HG03442 (cell line): ENCODE measurements at regions not wholly inside any gene's neighbourhood (a gene's known extent, or its start where the extent isn't known, plus 50 kb on each side); places are given as distances from the start of the nearest gene placed in this dataset.
"Not testable (repeated sequence)": the region's sequence is repeated elsewhere in the genome, so short reads cannot be mapped to it uniquely, and the experiment has no call there.

Experiments used
- ATAC-seq: cut with Tn5 transposase; IDR thresholded peaks from one replicate; pipeline ENCODE4 v1.9.1; 2021; ENCODE audit warnings: mild to moderate bottlenecking, moderate library complexity; ENCODE audit not compliant: unreplicated experiment

- no peak for ATAC-seq
Measured at GRCh38 chr10:124194199-124194824, 100.9 kb upstream of the CHST15 start.

- no peak for ATAC-seq
Measured at GRCh38 chr10:124193309-124193696, 99.9 kb upstream of the CHST15 start.

GRCh38 chr10:124192664-124193308 lies 99.4 kb upstream of the CHST15 start:
- ATAC-seq = not testable (repeated sequence)

DNA sequence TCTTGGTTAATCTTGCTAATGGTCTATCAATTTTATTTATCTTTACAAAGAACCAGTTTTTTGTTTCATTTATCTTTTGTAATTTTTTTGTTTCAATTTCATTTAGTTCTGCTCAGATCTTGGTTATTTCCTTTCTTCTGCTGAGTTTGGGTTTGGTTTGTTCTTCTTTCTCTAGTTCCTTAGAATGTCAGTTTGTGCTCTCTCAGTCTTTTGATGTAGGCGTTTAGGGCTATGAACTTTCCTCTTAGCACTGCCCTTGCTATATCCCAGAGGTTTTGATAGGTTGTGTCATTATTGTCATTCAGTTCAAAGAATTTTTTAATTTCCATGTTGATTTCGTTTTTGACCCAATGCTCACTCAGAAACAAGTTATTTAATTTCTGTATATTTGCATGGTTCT lies 97.1 kb upstream of the CHST15 start:
- not testable (repeated sequence) for ATAC-seq

DNA sequence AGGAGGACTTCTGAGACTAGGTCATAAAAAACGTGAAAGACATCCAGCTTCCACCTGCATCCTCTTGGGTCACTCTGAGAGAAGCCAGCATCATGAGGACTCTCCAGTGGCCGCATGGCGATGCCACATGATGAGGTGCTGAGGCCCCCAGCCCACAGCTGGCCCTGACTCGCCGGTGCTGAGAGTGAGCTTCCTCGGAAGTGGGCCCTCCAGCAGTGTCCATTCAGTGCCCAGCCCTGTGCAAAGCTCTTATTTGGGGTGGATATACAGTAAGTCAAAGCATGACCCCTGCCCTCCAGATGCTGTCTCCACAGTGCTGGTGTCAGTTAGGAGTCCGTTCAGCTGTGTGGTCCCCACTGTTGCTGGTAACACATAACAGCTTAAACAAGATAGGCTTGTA lies 93.6 kb upstream of the CHST15 start:
- ATAC-seq = no peak

DNA sequence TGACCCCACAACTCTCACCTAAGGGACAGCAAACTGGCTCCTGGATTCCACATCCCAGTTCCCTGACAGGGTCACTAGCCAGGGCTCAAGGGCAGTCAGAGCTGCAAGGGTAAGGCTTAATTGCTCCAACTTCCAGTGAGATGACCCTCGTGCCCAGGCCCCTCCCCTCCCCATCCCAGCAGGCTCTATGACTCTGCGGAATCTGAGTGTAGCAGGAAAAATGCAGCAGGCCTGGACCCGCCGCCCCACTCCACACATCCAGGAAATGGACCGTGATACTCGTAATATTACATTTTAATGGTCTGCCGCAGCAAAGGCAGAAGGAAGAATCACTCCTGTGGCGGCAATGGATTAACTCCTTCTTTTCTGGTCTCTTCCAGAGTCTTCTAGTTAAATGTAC lies 91.7 kb upstream of the CHST15 start:
- no peak for ATAC-seq

DNA sequence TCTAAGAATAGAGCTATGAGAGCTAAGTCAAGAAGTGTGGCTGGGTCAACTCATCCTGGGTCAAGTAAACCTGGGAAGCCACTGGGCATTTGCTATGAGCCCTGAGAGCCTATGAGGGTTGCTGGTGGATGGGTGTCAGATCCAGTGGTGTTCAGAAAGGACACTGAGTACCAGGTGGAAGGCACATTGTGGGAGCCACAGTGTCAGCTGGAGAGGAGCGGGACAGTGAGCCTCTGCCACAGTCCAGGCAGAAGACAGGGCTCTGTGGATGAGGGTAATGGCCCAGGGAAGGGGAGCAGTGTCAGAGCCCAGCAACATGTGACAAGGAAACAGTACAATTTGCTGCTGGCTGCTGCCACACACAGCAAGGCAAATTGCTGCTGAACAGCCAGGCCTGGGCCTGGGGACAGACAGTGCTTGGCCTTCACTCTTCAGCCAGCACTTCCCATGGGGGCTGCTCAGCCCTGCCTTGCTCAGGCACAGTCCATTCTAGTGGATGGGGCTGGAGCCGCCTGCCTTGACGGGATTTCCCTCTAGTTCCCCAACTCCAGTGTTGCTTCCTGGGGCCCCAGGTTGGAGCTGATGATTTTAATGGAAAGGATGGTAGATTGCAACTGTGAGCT lies 90.9 kb upstream of the CHST15 start:
- ATAC-seq = no peak

DNA sequence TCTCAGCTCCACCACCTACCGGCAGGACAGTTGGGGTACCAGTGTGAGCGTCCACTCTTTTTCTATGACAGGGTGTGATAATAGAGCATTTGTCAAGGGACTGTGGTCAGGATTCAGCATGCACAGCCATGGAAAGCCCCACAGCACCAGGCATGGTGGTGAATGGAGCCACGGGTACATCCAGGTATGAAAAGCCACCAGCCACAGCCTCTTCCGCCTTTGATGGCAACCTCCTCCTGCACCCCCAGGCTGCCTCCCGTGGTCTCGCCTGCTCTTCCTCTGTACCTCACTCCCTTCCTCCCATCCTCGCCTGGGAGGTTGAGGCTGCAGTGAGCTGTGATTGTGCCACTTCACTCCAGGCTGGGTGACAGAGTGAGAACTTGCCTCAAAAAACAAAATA lies 90.2 kb upstream of the CHST15 start:
- ATAC-seq = no peak

DNA sequence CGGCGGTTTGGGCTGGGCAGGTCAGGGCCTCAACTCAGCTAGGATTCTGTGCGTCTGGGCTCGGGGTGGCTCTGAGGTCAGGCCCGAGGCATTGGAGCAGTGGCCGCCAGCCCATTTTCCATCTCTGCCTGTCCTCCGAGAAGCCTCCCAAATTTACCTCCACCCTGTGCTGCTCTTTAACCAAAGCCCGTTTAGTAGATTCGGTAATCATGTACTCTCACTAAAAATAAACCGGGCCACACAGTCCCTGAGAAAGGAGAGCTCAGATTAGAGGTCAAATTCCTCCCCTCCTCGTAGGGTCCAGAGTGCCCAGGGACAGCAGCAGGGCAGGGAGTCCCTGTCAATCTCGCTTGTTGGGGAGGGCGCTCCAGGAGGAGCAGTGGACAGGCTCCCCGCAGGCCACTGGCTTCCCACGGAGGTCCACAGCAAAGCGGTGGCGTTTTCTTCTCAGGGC lies 88.7 kb upstream of the CHST15 start:
- no peak for ATAC-seq

GRCh38 chr10:124181656-124182055 lies 88.3 kb upstream of the CHST15 start:
- ATAC-seq = no peak

GRCh38 chr10:124180947-124181549 lies 87.7 kb upstream of the CHST15 start:
- ATAC-seq = no peak

GRCh38 chr10:124180044-124180745 lies 86.8 kb upstream of the CHST15 start:
- no peak for ATAC-seq

GRCh38 chr10:124179308-124180043 lies 86.1 kb upstream of the CHST15 start:
- ATAC-seq = no peak

- ATAC-seq = no peak
Measured at GRCh38 chr10:124177180-124177518, 83.8 kb upstream of the CHST15 start.

DNA sequence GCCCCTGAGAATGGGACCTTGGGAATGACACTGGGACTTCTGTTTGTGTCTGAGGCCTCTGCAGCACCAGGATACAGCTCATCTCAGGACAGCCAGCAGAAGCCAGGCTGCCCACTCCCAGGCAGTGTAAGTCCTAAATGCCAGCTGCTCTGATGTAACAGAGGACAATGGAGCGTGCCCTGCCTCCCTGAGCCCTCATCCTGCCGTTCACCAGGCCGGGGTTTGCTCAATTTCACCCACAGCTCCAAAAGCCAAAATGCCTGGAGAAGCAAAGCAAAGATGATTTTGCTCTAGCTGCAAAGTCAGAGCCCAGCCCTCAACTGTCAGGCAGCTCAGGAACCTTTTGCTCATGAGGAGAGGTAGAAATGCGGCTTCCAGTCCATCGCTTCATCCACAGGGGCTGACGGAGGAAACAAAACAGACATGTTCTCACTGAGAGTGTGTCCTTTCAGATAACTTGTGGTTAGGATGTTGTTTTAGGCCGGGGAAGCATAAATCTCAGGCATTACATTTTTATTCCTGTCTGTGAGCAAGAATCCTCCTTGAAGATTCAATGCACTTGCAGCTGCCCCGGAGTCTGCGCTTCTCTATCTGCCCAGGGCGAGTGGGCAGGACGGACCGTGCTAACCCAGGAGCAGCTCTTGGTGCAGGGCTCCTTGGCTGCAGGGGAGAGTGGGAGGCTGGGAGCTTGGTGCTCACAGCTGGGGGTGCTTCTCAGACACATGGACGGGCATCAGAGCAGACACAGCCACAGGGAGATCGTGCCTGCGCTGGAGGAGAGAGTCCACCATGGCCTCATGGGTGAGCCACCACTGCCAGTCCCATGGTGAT lies 83.2 kb upstream of the CHST15 start:
- ATAC-seq = no peak

- ATAC-seq = no peak
Measured at GRCh38 chr10:124175701-124176348, 82.4 kb upstream of the CHST15 start.

DNA sequence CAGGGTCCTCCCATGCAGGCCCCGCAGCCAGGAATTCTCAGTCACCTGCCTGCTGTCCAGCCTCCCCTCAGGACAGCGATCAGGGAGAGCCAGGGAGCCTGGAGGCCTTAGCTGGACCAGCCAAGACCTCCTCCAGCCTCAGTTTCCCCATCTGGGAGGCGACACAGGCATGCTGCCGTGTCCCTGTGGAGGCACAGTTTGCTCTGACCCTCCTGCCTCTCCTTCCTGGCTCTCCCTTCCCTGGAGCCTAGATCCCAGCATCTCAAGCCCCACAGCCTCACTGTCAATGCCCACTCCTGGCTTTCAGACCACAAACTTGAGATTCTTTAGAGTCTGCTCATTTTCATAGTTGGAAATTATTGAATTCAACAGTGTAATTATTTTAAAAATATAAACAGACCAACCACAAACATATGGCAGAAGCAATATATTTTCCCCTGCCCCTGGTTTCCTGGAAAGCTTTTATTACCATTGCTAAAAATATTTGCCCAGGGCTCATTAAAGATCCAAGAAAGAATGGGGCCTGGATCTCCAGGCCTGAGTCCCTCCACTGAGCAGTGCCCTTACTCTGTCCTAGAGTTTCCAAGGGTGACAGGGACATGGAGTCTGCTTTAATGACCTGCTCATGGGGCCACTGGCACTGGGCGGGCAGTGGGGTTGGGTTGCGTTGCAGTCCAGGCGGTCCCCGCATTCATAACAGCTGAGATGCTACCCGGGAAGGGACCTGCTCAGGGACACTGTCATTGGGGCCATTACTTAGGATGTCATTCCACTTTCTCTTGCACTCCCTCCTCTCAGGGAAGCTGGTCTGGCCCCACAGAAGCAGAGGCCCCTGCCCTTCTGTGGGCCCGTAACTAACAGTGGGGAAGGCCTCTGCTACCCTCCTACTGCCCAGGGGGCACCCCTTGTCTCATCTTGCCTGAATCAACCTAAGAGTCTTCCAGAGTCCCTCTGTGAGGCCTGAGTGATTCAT lies 81.6 kb upstream of the CHST15 start:
- ATAC-seq = no peak

GRCh38 chr10:124174071-124174566 lies 80.7 kb upstream of the CHST15 start:
- ATAC-seq = no peak
